Muscle of arm (tissue), 1 donor: ENCODE measurements at regions not wholly inside any gene's neighbourhood (a gene's known extent, or its start where the extent isn't known, plus 50 kb on each side); places are given as distances from the start of the nearest gene placed in this dataset.

Source experiments
- DNase-seq: peaks from one replicate; pipeline ENCODE4 v3.0.0-alpha.2; 2013

DNA sequence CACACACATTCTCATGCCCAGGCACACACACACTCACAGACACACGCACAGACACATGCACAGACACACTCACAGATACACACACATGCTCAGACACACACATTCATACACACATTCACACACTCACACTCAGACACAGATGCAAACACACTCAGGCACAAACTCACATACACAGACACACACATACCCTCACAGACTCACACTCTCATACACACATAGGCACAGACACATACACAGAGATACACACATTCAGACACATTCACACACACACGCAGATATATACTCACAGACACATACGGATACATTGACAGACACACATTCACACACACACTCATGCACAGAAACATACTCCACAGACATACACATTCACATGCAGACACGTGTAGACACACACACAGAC lies 89.6 kb downstream of the RBFOX3 start:
- no peak for DNase-seq

DNA sequence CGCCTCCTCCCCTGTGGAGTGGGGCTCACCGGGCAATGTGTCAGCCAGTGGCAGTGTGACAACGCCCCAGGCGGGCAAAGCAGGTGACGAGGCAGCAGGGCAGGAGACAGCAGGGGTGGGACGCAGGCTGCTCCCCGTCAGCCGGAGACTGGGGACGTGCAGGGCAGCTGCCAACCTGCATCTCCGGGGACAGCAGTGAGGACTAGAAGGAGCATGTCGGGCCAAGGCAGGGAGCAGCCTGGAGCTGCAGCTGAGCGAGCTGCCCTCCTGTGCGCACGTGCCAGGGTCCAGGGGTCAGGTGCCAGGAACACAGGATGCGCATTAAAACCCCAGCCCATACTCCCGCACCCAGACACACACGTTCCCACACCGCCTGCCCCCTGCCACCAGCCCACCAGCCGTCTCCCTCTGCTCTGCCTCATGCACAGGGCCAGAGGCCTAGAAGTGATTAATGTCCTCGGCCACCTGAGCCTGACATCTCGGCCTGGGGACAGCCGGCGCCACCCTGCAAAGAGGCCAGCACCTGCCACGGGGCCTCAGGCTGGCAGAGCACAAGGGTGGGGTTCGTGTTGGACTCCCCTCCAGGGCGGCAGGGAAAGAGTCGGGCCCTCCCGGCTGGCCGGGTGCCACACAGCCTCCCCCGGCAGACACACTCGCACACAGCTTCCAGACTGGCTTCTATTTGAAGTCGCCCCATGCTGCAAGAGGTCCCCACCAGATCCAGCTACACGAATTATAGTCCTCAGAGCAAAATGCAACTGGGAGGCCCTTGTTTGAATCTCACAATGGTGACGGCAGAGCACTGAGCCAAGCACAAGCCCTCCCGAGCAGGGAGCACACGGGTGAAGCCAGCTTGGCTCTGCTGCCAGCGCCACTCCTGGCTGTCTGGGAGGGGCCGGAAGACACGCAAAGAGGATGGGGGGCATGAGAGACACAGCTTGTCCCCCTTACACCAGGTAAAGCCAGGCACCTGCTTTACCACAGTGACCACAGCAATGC lies 90.4 kb downstream of the RBFOX3 start:
- DNase-seq: no peak

DNA sequence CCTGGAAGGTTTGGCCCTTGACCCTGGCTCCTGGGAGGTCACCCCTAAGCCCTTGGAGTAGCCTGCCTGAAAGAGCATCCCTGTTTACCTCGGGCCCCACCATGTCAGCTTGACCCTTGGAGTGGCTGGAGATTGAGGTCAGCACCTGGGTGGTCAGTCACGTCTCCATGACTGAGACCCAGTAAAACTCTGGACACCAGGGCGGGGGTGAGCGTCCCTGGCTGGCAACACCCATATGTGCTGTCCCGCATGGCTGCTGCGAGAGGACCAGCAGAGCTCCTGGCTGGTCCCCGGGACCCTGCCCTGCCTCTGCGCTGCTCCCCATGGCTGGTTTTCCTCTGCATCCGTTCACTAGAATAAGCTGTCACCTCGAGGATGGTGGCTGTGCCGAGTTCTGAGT lies 91.2 kb downstream of the RBFOX3 start:
- DNase-seq: no peak

DNA sequence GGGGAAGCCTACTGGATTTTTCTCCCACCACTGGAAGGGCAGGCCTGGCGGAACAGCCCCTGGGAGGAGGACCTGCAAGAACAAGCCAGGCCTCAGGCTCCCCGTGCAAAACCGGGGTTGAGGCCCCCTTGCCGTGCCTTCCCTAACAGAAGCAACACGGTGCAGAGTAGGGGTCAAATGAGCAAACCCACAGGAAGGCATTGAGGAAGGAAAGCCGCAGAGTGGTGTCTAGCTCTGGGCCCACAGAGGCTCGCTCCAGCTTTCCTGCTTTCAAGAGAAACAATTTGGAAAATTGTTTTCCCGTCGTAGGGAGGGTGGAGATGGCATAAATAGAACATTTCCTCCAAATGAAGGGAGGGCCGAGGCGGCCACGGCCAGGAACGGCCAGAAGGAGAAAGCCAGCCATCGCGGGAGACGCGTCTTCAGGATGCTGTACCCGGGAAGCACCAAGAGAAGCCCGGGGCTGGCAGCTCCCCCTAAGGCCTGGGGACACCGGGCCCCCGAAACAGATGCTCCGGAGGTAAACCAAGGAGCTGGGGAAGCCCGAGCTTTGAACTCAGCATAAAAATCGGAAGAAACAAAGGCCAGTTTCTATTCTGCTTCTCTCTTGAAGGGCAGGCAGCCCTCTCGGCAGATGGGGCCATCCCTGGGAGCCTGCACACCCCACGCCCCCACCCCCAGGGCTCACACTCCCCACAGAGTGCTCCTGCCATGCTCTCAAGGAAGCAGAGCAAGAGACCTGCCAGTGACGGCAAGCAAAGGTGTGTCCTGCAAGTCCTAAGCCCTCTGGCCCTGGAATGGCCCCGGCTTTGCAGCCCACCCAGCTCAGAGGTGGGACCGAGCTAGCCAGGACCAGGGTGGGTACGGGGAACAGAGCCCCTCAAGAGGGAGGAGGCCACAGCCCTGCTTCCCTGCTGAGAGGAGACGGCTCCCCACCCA lies 92.0 kb downstream of the RBFOX3 start:
- no peak for DNase-seq

DNA sequence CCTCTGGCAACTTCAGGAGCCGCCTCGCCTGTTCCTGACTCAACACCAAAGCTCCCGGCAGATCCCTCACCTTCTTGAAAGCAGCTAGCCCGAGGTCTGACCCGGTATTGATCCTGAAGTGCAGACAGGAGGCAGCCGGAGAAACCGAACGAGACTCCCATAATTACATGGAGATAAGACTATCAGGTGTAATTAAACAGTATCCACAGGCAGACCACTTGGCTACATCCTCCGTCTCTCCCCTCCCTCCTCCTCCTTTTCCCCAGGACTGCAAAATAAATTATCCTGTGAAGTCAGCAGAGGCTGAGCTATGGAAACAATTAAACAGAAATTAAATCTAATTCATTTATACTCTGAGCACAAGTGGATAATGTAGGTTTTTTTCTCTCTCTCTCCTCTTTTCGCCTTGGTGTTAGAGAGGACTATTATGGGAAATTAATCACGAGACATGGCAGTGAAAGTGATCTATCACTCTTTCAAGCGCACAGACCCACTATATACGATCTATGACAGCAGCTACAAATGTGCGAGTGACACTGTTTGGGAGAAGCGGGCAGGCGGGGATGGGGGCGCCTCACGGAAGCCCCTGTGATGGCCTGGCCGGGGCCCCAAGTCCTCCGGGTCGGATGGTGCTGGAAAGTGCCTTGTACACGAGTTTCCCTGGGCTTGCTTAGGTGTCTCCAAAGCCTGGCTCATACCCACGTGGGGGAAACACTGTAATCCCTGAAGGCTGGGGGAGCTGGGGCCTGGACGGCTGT lies 92.8 kb downstream of the RBFOX3 start:
- no peak for DNase-seq

DNA sequence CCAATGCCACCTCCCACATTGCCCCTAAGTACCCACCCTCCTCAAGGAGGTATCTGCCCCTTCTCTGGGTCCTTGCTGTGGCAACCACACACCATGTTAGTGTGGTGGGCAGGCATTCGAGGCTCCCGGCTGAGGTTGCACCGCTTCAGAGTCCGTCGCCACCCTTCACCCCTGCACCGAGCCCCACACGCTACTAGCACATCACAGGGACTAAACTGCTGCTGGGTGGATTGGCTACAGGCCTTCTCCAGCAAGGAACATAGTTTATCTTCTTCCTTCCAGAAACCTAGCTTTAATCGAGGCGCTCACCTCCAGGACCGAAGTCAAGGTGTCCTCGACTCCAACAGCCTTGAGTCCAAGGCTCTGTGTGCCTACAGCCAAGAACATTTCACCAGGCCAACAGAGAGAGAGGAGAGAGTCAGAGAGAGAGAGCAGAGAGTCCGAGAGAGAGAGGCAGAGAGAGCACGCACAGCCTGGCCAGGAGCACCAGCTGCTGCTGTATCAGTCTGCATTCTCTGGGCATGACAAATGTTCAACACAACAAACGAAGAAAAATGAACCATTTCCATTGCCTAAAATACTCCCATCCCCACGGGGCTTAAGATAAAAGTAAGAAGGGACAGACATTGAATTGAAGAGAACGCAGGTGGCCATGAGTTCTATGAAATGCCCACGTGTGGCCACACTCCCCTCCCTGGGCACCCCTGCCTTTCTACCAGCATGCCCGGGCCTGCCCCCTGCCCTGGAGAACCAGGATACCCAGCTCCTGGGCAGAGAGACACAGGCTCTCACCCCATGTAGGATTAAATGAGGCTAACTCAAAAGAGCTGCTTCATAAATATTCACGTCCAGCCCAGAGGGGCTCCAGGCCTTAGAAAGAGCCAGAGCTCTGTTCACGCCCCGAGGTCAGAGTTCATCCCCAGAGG lies 94.9 kb downstream of the RBFOX3 start:
- no peak for DNase-seq

DNA sequence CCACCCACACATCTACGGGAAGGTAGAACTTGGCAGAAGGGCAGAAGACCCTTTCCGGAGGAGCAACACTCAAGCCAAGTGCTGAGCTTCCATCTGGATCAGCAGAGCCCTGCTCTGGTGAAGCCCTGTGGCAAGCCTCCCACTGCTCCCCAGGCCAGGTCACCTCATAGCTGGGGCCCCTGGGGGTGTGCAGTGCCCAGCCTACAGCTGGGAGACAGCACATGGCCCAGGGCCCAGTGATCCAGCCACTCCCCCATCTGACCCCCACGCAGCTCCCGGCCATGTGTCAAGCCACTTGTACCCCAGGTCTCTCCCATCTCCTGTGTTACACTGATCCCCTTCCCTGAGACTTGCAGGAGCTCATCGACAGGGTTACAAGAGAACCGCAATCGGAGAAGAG lies 95.7 kb downstream of the RBFOX3 start:
- DNase-seq: no peak

DNA sequence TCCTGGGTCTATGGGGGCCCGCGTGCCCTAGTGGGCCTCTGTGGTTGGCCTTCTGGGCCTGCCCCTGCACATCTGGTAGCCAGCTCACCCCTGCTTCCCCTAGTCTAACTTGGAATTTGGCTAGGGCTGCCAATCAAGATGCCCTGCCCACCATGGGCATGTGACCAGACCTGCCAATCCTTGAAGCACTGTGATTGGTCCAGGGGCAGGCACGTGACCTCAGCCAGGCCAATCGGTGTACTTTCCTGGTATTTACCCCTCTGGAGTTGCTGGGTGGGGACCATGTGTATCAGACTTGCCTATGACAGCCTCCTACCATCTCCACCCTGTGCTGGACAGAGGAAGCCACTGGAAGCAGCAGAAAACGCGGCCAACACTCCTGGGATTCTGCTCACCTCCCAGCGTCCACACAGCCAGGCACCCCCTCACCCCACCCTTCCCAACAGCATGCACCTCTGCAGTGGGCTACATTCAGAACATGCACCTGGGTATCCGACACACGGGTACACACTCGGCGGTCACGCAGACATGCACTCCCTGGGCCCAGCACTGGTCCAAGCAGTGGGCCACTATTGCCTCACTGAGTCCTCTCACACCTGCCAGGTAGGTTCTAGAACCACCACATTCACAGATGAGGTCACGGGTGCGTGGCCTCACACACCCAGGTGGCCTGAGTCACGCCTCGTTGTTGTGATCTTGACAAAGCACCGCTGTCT lies 96.9 kb downstream of the RBFOX3 start:
- DNase-seq: no peak

DNA sequence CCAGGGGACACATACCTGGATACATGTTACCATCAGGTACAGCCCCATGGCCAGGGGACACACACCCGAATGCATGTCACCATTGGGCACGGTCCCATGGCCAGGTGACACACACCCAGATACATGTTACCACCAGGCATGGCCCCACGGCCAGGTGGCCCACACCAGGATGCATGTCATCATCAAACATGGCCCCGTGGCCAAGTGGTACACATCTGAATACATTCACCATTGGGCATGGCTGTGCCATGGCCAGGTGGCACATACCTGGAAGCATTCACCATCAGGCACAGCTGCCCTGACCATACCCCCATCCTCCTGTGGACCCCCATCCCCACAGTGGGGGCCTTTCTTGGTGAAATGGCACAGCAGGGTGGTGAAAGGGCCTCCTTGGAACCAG lies 97.6 kb downstream of the RBFOX3 start:
- no peak for DNase-seq

DNA sequence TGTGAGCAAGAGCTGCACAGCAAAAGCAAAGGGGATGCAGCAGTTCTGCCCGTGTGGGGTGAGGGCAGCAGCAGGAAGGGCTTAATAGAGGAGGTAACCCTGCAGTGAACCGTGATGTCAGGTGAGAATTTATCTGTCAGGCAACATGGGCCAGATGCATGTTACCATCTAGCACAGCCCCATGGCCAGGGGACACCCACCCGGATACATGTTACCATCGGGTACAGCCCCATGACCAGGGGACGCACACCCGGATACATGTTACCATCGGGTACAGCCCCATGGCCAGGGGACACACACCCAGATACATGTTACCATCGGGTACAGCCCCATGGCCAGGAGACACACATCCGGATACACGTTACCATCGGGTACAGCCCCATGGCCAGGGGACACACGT lies 99.4 kb downstream of the RBFOX3 start:
- DNase-seq: no peak

DNA sequence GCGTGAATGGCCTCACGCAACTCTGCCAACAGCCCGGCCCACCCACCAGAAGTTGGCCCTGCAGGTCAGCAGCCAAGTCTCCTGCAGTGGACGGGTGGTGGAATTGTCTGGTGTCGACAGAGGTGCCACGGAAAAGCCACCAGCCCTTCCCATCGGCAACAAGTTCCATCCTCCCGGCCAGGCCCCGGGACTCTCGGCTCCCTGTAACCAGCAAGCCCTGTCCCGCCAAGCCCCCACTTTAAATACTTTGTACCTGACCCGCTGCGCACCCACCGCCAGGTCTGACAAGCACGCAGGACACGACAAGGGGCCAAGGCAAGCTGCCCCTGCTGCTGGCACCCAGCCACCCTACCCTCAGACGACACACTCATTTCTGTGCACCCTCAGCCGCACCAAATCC lies 100.8 kb downstream of the RBFOX3 start:
- DNase-seq: no peak

DNA sequence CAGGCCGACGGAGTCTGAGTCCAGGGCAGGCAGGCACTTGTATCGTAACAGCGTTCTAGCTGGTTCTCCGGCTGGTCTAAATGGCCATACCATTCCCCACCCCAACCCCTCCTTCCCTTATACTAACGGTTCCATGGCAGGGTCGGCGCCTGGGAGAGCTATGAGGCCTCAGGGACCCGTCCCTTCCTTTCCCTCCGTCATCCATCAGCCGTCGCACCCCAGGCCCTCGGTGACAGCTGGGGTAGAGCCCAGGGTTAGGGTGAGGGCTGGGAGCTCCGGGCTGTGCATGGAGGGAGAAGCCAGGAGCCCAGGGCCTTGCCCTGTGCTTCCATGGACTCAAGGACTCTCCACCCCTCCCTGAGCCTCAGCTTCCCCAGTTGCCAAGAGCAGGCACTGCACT lies 101.4 kb downstream of the RBFOX3 start:
- no peak for DNase-seq

DNA sequence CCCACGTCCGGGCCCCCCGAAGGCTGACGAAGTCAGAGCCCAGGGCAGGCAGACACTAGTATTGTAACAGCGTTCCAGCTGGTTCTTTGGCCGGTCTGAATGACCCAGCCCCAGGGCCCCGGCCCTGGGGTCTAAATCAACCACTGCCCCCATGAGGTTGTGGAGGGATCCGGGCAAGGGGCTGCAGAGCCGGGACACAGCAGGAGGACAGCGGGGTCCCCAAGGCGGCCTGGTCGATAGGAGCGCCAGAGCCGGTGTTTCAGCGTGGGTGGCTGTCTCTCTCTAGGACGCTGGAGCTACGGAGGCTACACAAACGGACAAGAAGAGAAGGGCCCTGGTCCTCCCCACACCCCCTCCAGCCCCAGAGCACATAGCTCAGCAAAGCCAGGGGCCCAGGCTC lies 101.8 kb downstream of the RBFOX3 start:
- DNase-seq: no peak

DNA sequence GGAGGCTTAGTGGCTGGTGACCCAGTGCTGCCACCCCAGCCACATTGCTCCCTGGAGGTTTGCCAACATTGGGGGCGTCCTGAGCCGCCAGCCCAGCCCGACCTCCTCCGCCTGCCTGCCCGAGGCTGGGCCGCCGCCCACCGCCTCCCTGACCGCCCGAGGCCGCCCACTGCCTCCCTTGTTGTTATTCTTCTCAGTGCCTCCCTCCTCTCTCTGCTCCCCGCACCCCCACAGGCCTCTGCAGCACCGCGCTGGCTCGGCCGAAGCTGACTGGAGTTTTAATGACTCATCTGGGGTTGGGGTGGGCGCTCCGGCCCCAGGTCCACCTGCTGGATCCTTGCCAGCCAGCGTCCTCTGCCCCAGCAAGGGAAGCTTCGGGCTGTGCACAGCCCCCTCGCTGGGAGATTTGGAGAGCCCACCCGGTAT lies 102.5 kb downstream of the RBFOX3 start:
- DNase-seq: no peak

DNA sequence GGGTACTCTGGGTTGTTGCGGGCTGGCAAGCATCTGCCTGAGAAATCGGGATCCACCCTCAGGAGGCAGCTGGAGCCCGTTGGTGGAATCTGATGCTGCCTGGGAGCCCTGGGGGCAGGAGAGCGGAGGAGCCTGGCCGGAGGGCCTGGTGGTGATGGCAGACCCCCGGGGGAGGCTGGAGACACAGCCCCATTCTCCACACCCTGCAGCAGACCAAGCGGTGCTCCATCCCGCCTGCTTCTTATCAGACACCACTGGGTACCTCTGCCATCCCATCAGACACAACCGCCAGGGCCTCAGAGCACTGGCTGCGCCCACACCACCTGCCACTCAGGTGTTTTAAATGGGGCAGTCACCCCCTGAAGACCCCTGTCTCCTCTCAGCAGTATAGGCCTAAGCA lies 103.9 kb downstream of the RBFOX3 start:
- no peak for DNase-seq

DNA sequence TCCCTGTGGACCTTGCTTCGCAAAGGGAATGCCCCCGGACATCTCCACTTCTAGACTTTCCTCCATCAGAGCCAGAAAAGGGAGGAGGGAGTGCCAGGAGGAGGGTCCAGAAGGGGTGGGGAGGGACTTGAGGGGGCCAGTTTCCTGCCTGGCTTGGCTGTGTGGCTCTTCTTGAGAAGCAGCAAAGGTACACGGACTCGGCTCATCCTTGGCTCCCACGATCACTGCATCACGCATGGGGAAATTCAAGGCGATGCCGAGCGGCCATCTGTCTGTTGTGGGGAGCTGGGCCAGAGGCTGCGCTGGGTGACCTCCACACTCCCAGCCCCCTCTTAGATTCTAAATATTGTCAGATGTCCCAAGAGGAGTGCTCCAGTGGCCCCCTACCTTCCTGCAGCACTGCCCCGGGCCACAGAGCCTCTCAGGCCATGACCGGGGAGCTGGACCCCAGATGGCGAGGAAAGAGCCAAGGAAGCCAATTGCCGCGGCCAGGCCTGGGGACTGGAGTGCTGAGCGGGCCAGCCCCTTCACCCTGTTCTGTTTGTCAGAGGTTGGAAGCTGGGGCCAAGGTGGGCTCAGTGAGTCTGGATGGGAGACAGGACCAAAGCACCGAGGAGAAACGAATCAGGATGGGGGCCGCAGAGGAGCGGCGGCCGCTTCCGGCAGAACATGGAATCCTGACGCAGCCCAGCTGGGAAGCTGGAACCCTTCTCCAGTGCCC lies 104.5 kb downstream of the RBFOX3 start:
- no peak for DNase-seq

DNA sequence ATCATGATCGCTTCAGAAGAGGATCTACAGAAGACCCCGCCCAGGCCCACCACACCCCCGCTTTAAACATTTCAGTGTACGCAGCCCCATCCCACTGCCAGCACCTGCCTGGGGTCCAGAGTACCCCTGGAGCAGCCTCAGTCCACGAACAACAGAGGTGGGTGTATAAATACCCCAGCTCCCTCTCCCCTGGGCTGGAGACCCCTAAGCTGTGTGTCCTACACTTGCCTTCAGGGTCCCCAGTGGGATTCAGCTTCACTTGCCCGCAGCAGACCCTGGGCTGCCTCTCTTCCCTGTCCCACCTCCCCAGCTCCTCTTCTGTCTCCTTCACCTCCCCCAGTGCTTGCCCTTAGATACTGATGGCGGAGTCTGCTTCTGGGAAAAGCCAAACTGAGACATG lies 105.7 kb downstream of the RBFOX3 start:
- no peak for DNase-seq

DNA sequence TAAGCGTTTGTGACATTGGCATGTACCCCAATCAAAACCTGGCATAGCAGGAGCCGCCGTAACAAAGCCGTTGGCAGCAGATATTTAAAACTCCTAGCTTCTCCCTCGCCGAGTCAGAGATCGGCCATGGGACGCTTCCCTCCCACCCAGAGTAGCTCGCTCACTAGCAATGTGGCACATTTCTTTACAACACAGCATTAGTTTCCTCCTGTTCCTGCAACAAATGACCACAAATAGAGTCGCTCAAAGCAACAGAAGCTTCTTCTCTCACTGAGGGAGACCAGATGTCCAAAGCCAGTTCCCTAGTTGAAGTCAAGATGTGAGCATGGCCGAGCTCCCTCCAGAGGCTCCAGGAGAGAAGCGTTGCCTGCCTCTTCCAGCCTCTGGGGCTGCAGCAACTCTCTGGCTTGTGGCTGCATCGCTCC lies 106.7 kb downstream of the RBFOX3 start:
- DNase-seq: no peak

DNA sequence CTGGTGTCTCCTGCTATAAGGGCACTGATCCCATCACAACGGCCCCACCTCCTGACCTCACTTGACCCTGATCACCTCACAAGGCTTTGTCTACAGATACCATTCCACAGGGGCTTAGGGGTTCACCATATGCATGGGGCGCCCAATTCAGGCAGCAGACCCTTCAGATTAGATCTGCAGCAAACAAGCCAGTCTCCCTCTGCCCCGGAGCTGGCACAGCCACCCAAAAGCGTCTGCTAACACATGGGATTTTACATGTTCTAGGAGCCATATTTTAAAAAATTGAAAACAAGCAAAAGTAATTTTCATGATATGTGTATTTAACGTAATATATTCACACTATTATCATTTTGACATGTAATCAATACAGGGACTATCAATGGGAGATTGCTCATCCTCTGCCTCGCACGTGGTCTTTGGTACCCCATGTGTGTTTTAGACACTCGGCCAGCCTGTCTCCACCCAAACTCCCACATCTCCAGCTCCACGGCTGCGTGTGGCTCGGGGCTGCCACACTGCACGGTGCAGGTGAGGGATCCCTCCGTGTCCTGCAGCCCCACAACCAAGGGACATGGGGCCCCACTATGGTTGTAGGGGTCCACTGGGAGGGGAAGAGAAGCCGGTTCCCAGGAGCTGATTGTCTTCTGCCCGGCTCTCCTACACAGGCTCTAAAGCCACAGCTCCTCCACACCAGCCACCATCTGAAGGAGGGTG lies 107.6 kb downstream of the RBFOX3 start:
- DNase-seq: no peak
